ENCODE measurements at regions not wholly inside any gene's neighbourhood (a gene's known extent, or its start where the extent isn't known, plus 50 kb on each side); places are given as distances from the start of the nearest gene placed in this dataset.

- TF ChIP-seq ZNF366 (tag by site-specific recombination; conservative IDR thresholded peaks at IDR 0.05) (no peak), ZBTB10 (tag by site-specific recombination; IDR thresholded peaks at IDR 0.05) (no peak), CTCF (tag by site-specific recombination; IDR thresholded peaks at IDR 0.05) (no peak)
Measured at GRCh38 chr7:31186202-31186601, 134.1 kb downstream of the ADCYAP1R1 start.
